Endothelial cell of umbilical vein (primary cell): ENCODE measurements at regions not wholly inside any gene's neighbourhood (a gene's known extent, or its start where the extent isn't known, plus 50 kb on each side); places are given as distances from the start of the nearest gene placed in this dataset.

Experiments used
- BruUV-seq: library from RNA; stranded (reverse); fragments of 400-500 nt; replicated peaks from 2 replicates; lab custom pipeline; 2021; lab: Mats Ljungman, UMichigan
- CTCF ChIA-PET: fragments of 300-600, 350-600 bp; sonication (Branson Sonifier 250); formaldehyde crosslinking; loops from one replicate; lab custom pipeline; 2021; ENCODE audit warnings: antibody characterized with exemption, inconsistent platforms; lab: Charles Lee
- POLR2A ChIA-PET: fragments of 300-600, 350-600 bp; sonication (Branson Sonifier 250); formaldehyde crosslinking; loops from one replicate; lab custom pipeline; 2021; ENCODE audit warnings: antibody characterized with exemption, inconsistent platforms; lab: Charles Lee
- DNase-seq: peaks from one replicate; pipeline ENCODE4 v3.0.0-alpha.2; 2011; ENCODE audit warnings: low read depth, low spot score
- FAIRE-seq: peaks from 2 replicates; lab custom pipeline; 2011; peaks lifted over from hg19 to GRCh38; lab: Jason Lieb, UNC
- H2AFZ ChIP-seq: 2 replicates; pipeline ENCODE4 v1.6.0; 2012; ENCODE audit warnings: low read depth, low read length, control low read depth, inconsistent platforms
- H3K27ac ChIP-seq: 2 replicates; pipeline ENCODE4 v1.5.1; 2011; ENCODE audit warnings: low read depth, mild to moderate bottlenecking, control low read depth, low read length, moderate library complexity; ENCODE audit not compliant: insufficient read depth
- H3K27me3 ChIP-seq, 2 experiments: 2 replicates each; pipeline versions ENCODE4 v1.6.0 to v1.6.1; 2011; ENCODE audit warnings: low read length in 2 of 2, mixed read lengths in 1 of 2; ENCODE audit not compliant: control insufficient read depth in 2 of 2, insufficient read depth in 2 of 2
- H3K36me3 ChIP-seq, 2 experiments: 2 replicates in 1 of 2; 3 replicates in 1 of 2; pipeline ENCODE4 v1.5.1; 2011; ENCODE audit warnings: low read length in 2 of 2, mild to moderate bottlenecking in 1 of 2, moderate library complexity in 1 of 2; ENCODE audit not compliant: control insufficient read depth in 2 of 2, insufficient read depth in 2 of 2; ENCODE audit errors: extremely low read depth in 1 of 2
- H3K4me1 ChIP-seq: 3 replicates; pipeline ENCODE4 v1.5.1; 2011; ENCODE audit warnings: mild to moderate bottlenecking, low read length; ENCODE audit not compliant: control insufficient read depth, insufficient read depth; ENCODE audit errors: extremely low read depth
- H3K4me2 ChIP-seq: 2 replicates; pipeline ENCODE4 v1.6.1; 2011; ENCODE audit warnings: low read length, control low read depth, mixed read lengths; ENCODE audit not compliant: insufficient read depth
- H3K4me3 ChIP-seq, 3 experiments: fragments of 200-600 bp in 1 of 3; sonication (generic), shearing (Covaris generic) in 1 of 3; replicated peaks in 1 of 3; 2 replicates each; pipeline ENCODE4 v1.5.1; 2011 to 2016; ENCODE audit warnings: control low read depth in 3 of 3, low read length in 3 of 3, mild to moderate bottlenecking in 2 of 3, inconsistent platforms in 1 of 3, low read depth in 1 of 3, moderate library complexity in 1 of 3; ENCODE audit not compliant: insufficient read depth in 1 of 3
- H3K79me2 ChIP-seq: 2 replicates; pipeline ENCODE4 v1.6.0; 2012; ENCODE audit warnings: low read length, inconsistent platforms; ENCODE audit not compliant: control insufficient read depth, insufficient read depth
- H3K9ac ChIP-seq: replicated peaks from 2 replicates; pipeline ENCODE3; 2011; ENCODE audit warnings: low read length, control low read depth; ENCODE audit not compliant: insufficient read depth; ENCODE audit errors: extremely low read depth
- H3K9me1 ChIP-seq: replicated peaks from 3 replicates; pipeline ENCODE4 v1.6.0; 2011; ENCODE audit warnings: mild to moderate bottlenecking, low read length; ENCODE audit not compliant: control insufficient read depth, insufficient read depth; ENCODE audit errors: extremely low read depth
- H3K9me3 ChIP-seq: replicated peaks from 2 replicates; pipeline ENCODE4 v1.5.1; 2012; ENCODE audit warnings: low read length, inconsistent platforms; ENCODE audit not compliant: control insufficient read depth, insufficient read depth
- H4K20me1 ChIP-seq: replicated peaks from 2 replicates; pipeline ENCODE3; 2011; ENCODE audit warnings: mild to moderate bottlenecking, low read length; ENCODE audit not compliant: control insufficient read depth, insufficient read depth; ENCODE audit errors: extremely low read depth
- CTCF ChIP-seq, 2 donors: IDR thresholded peaks; 1 replicate in 1 of 2; 2 replicates in 1 of 2; pipeline ENCODE4 v1.5.1; 2011; ENCODE audit warnings: low read length in 2 of 2, mild to moderate bottlenecking in 2 of 2, moderate library complexity in 2 of 2, control low read depth in 1 of 2, inconsistent platforms in 1 of 2, low read depth in 1 of 2; ENCODE audit not compliant: insufficient read depth in 1 of 2; ENCODE audit errors: extremely low read depth in 1 of 2
- EZH2 ChIP-seq: IDR thresholded peaks from 2 replicates; pipeline ENCODE4 v1.6.1; 2012; ENCODE audit warnings: borderline replicate concordance, low read depth, mild to moderate bottlenecking, moderate library complexity, low read length, inconsistent platforms; ENCODE audit not compliant: severe bottlenecking
- FOS ChIP-seq: IDR thresholded peaks from 2 replicates; pipeline ENCODE4 v1.6.1; 2011; ENCODE audit warnings: mild to moderate bottlenecking, low read length, moderate library complexity, borderline replicate concordance; ENCODE audit not compliant: insufficient read depth
- GATA2 ChIP-seq: IDR thresholded peaks from 2 replicates; pipeline ENCODE4 v1.7.0; 2011; ENCODE audit warnings: low read depth, mild to moderate bottlenecking, moderate library complexity, mixed read lengths, low read length; ENCODE audit not compliant: insufficient read length, insufficient read depth
- JUN ChIP-seq: IDR thresholded peaks from 2 replicates; pipeline ENCODE4 v1.6.1; 2011; ENCODE audit warnings: borderline replicate concordance, low read depth; ENCODE audit not compliant: insufficient read length, insufficient read depth
- MAX ChIP-seq: IDR thresholded peaks from 2 replicates; pipeline ENCODE4 v1.6.1; 2011; ENCODE audit not compliant: insufficient read depth, insufficient read length
- MYC ChIP-seq: IDR thresholded peaks from one replicate; pipeline ENCODE4 v1.6.1; 2011; ENCODE audit warnings: mild to moderate bottlenecking, low read depth, low read length
- POLR2A ChIP-seq: IDR thresholded peaks from 2 replicates; pipeline ENCODE4 v1.6.1; 2012; ENCODE audit warnings: low read depth, mild to moderate bottlenecking, control low read depth, low read length
- POLR2AphosphoS5 ChIP-seq: IDR thresholded peaks from 2 replicates; pipeline ENCODE4 v1.6.1; 2012; ENCODE audit warnings: low read depth, mild to moderate bottlenecking, control low read depth, low read length, moderate library complexity; ENCODE audit not compliant: insufficient read depth
- dilution Hi-C: fragments of 300-500 bp; cut with MboI; formaldehyde crosslinking; loops from one replicate; pipeline ENCODE4 v1.15.0; 2019; ENCODE audit warnings: low sequenced_read_pairs; ENCODE audit not compliant: extremely low pct_ligation_motif_present
- intact Hi-C: fragments of 100-400 bp; cut with micrococcal nuclease; formaldehyde crosslinking; loops from one replicate; pipeline ENCODE4 v1.10.0; 2022

- Histone ChIP-seq H3K79me2 (no peaks in the 10 kb centered on the region), H4K20me1 (no peaks in the 10 kb centered on the region), H3K4me2 (no peak overlapping the region), H3K27me3 (peaks cover 0 to 5% of the 10 kb centered on the region in 2 experiments), H2AFZ (no peak overlapping the region), H3K9me3 (no peaks in the 10 kb centered on the region), H3K9ac (no peak overlapping the region), H3K9me1 (no peaks in the 10 kb centered on the region), H3K4me3 (no peak overlapping the region), H3K36me3 (no peaks in the 10 kb centered on the region), H3K4me1 (no peaks in the 10 kb centered on the region), H3K27ac (no peak overlapping the region)
- TF ChIP-seq JUN, result no peak
- no peak for TF ChIP-seq FOS
- TF ChIP-seq POLR2AphosphoS5, result no peak
- TF ChIP-seq MYC, result no peak
- TF ChIP-seq MAX, result no peak
- no peak for TF ChIP-seq GATA2
- TF ChIP-seq POLR2A, result no peak
- TF ChIP-seq CTCF (IDR thresholded peaks at IDR 0.05; ENCODE audit: extremely low read depth in 1 of 2, insufficient read depth in 1 of 2, low read depth in 1 of 2, low read length in 2 of 2), result no peak
- TF ChIP-seq EZH2, result no peak
- POLR2A ChIA-PET, result interaction anchor here (0.6 kb wide), 1 partner anchor 220 kb away, joined by 5 read pairs; no protein-coding TSS in a partner anchor
- DNase-seq (no peak), FAIRE-seq (no peak)
- dilution Hi-C loops (no loop called here), intact Hi-C loops (no loop called here)
- no TSS peak for BruUV-seq
- CTCF ChIA-PET, result interaction anchor here (0.8 to 1.7 kb wide), 3 partner anchors 11 to 242 kb away, joined by 3 to 5 read pairs (median 3); no protein-coding TSS in a partner anchor
Measured at GRCh38 chr17:77297693-77298666, 157.2 kb downstream of the SEC14L1 start.
